Liver (tissue), 3 donors: ENCODE measurements at regions not wholly inside any gene's neighbourhood (a gene's known extent, or its start where the extent isn't known, plus 50 kb on each side); places are given as distances from the start of the nearest gene placed in this dataset.

Experiments used
- JUND ChIP-seq, 2 donors: IDR thresholded peaks; 2 replicates each; pipeline ENCODE4 v1.6.1; 2016; ENCODE audit warnings: antibody characterized with exemption in 2 of 2
- TF ChIP-seq, protein P1 (sequence below): fragments of 150-350 bp; IDR thresholded peaks from 2 replicates; pipeline ENCODE4 v1.5.1; 2017; ENCODE audit warnings: improper control_type of control experiment, low read depth, low read length; ENCODE audit not compliant: missing input control
- TF ChIP-seq, protein P2 (sequence below): IDR thresholded peaks from 2 replicates; pipeline ENCODE4 v1.6.1; 2016; ENCODE audit warnings: antibody characterized with exemption
- donor health status: healthy.
- donor health status: healthy.

- TF ChIP-seq, protein P1, sequence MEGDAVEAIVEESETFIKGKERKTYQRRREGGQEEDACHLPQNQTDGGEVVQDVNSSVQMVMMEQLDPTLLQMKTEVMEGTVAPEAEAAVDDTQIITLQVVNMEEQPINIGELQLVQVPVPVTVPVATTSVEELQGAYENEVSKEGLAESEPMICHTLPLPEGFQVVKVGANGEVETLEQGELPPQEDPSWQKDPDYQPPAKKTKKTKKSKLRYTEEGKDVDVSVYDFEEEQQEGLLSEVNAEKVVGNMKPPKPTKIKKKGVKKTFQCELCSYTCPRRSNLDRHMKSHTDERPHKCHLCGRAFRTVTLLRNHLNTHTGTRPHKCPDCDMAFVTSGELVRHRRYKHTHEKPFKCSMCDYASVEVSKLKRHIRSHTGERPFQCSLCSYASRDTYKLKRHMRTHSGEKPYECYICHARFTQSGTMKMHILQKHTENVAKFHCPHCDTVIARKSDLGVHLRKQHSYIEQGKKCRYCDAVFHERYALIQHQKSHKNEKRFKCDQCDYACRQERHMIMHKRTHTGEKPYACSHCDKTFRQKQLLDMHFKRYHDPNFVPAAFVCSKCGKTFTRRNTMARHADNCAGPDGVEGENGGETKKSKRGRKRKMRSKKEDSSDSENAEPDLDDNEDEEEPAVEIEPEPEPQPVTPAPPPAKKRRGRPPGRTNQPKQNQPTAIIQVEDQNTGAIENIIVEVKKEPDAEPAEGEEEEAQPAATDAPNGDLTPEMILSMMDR = no peak
- TF ChIP-seq, protein P2, sequence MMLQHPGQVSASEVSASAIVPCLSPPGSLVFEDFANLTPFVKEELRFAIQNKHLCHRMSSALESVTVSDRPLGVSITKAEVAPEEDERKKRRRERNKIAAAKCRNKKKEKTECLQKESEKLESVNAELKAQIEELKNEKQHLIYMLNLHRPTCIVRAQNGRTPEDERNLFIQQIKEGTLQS = no peak
- TF ChIP-seq JUND (IDR thresholded peaks at IDR 0.05) = no peak
Observed at GRCh38 chr20:11083841-11084240, 410.0 kb upstream of the JAG1 start.
